GM06990 (cell line): ENCODE measurements at regions not wholly inside any gene's neighbourhood (a gene's known extent, or its start where the extent isn't known, plus 50 kb on each side); places are given as distances from the start of the nearest gene placed in this dataset.

ENCODE experiments used
- DNase-seq: peaks from one replicate; pipeline ENCODE4 v3.0.0-alpha.2; 2011; ENCODE audit not compliant: insufficient read length; ENCODE audit errors: extremely low read depth
- H3K27me3 ChIP-seq: replicated peaks from 2 replicates; pipeline ENCODE4 v1.6.0; 2011; ENCODE audit warnings: low read length; ENCODE audit not compliant: control insufficient read depth, insufficient read depth
- H3K36me3 ChIP-seq: 2 replicates; pipeline ENCODE4 v1.5.1; 2011; ENCODE audit warnings: low read length; ENCODE audit not compliant: control insufficient read depth, insufficient read depth
- H3K4me3 ChIP-seq: replicated peaks from 2 replicates; pipeline ENCODE4 v1.5.1; 2011; ENCODE audit warnings: low read depth, mild to moderate bottlenecking, control low read depth, low read length
- CTCF ChIP-seq: IDR thresholded peaks from 2 replicates; pipeline ENCODE4 v1.5.1; 2011; ENCODE audit warnings: low read length, control low read depth, mild to moderate bottlenecking, inconsistent platforms; ENCODE audit not compliant: insufficient read depth, poor library complexity, severe bottlenecking

DNA sequence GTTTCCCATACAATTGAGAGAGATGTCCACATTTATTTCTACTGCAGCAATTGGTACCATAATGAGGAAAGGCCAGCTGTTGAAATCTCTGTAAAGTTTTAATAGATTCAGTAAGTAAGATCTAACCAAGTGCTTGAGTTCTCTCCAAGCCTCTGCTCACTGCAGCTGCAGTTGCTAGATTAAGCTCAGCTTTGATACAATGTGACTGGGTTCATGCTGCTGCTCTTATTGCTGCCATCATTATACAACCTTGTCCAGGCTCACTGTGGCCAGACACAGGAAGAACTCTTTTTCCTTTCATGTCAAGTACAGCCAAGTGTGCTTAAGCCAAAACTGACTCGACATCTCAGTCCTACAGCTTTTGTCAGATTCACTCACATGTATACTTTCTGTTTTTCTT, 423.5 kb downstream of the GJA1 start:
- H3K4me3 ChIP-seq: no peak overlapping the region
- no peak for DNase-seq
- no peaks in the 10 kb centered on the region for H3K36me3 ChIP-seq
- no peak for TF ChIP-seq CTCF
- no peaks in the 10 kb centered on the region for H3K27me3 ChIP-seq

DNA sequence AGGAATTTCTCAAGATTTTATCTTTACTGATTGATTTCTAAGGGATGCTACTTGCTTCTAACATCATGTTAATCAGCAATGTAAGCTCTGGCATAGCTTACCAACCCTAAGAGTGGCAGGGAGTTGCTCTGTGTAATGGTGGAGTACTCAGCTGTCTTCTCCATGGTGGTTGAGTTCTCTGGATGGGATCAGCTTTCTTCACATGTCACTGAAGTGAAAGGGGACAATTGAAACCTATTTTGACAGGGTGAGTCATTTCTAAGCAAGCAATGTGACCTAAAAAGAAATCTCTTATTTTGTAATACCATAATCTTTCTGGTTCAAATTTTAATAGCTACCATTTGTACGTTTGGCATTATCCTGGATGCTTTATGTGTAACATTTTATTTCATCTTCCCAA, 430.4 kb downstream of the GJA1 start:
- no peak overlapping the region for H3K4me3 ChIP-seq
- no peak for TF ChIP-seq CTCF
- H3K27me3 ChIP-seq: no peaks in the 10 kb centered on the region
- no peak for DNase-seq
- H3K36me3 ChIP-seq: no peaks in the 10 kb centered on the region

DNA sequence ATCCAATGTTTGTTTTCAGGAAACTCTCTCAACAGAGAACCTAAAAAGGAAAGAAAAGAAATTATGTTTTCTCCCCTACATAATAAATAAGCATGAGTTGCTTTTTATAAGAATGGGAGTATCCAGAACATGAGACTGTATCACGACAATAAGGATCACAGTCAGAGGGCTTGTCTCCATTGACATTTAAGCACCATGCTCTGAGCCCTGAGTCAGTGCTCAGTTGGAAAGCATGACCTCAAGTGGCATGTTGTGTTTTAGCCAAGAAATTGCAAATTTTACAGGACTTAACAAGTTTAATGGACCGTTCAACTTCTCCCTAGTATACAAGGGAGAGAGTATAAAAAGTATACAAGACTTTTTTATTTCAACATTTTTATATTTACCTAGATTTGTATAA, 431.6 kb downstream of the GJA1 start:
- H3K27me3 ChIP-seq: no peaks in the 10 kb centered on the region
- no peak for TF ChIP-seq CTCF
- DNase-seq: no peak

DNA sequence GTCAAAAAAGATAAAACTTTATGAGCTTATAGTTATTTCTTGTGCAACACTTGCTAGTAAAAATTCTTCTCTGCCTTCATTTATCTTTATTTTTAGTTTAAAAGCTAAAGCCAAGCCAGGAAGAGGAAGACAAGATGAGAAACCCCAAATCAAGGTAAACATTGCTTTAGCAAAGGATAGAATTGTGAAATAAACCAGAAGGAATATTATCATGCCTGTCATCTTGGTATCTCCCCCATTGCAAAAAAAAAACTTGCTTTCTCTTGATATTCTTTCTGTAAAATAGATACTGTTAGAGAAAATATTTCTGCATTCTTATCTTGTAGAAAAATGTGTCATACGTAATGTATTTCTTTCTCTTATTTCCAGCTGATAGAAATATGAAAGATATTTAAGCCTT, 432.8 kb downstream of the GJA1 start:
- H3K4me3 ChIP-seq: no peak overlapping the region
- H3K27me3 ChIP-seq: no peaks in the 10 kb centered on the region
- DNase-seq: no peak
- no peaks in the 10 kb centered on the region for H3K36me3 ChIP-seq
- TF ChIP-seq CTCF: no peak

More for the DNA sequence above, 431.6 kb downstream of the GJA1 start:
- H3K36me3 ChIP-seq: no peaks in the 10 kb centered on the region
- H3K4me3 ChIP-seq: no peak overlapping the region

DNA sequence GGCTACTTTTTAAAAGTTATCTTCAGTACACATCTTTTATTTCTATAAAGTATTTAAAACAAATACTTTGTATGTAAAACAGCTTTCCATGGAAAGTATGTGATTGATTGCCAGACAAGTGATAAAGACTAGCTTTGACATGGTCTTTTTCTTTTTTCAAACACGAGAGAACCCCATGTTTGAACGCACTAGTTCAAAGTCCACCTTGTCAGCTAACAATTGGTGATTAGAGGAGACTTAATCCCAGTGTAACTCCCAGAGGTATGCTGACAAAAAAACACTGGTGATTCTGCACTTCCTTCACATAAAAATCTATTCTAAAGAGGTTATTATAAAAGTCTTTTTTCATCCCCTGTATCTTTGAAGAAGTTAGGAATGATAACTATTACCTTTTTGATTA, 438.1 kb downstream of the GJA1 start:
- Histone ChIP-seq H3K27me3 (no peaks in the 10 kb centered on the region), H3K4me3 (no peak overlapping the region), H3K36me3 (no peaks in the 10 kb centered on the region)
- TF ChIP-seq CTCF: no peak
- DNase-seq: no peak

- no peaks in the 10 kb centered on the region for H3K27me3 ChIP-seq
- H3K36me3 ChIP-seq: no peaks in the 10 kb centered on the region
- no peak for TF ChIP-seq CTCF
- DNase-seq: no peak
- no peak overlapping the region for H3K4me3 ChIP-seq
Measured at GRCh38 chr6:121876721-121877120, 441.3 kb downstream of the GJA1 start.
